Left kidney (tissue), 1 donor: ENCODE measurements at regions not wholly inside any gene's neighbourhood (a gene's known extent, or its start where the extent isn't known, plus 50 kb on each side); places are given as distances from the start of the nearest gene placed in this dataset.
"Not testable (repeated sequence)": the region's sequence is repeated elsewhere in the genome, so short reads cannot be mapped to it uniquely, and the experiment has no call there.

Source experiments
- DNase-seq: peaks from one replicate; pipeline ENCODE4 v3.0.0-alpha.2; 2013

DNA sequence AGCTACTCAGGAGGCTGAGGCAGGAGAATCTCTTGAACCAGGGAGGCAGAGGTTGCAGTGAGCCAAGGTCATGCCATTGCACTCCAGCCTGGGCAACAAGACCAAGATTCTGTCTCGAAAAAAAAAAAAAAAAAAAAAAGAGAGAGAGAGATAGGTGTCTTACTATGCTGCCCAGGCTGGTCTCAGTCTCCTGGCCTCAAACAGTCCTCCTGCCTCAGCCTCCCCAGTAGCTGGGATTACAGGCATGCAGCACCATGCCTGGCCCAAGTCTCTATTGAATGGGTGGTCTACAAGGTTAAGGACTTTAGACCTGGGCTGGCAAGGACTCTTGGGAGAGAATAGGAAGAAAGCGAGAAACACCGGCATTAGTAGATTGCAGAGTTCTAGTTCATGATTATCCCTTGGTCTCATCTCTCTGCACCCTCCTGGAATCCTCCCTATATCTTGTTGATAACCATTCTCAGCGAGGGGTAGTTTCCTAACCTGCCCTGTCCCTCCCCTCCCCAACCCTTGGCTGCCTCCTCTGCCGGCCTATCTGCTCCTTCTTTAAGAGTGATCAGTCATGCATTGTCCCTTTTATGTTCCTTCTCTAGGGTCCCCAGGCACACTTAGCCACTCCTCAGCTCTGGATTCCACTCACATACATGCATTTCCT lies 128.1 kb upstream of the MAP1LC3B2 start:
- no peak for DNase-seq

DNA sequence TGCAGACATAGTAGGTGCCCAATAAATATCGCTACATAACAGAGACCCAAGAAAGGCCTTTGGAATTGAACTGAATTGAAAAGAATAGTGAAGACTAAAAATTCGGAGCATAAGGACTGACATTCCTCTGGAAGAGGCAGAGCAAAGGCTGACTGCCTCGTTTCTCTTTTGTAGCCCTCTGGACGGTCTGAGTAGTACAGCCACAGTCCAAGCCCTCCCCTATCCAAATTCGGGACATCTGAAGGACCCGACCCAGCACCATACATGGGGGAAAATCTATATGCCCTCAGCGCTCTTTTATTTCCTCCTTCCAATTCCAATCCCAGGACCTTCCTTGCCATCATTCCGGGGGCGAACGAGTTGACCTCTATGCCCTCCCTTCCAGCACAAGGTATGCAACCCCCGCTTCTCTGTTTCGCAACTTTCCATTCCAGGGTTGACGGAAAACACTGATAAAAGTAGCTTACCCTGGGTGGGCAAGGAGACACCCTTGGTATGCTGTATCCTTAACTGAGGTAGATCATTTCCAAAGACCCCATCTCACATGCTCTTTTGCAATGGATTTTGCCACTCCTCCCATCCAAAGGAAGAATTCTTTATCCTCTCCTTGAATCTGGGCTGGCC lies 127.4 kb upstream of the MAP1LC3B2 start:
- DNase-seq = no peak

DNA sequence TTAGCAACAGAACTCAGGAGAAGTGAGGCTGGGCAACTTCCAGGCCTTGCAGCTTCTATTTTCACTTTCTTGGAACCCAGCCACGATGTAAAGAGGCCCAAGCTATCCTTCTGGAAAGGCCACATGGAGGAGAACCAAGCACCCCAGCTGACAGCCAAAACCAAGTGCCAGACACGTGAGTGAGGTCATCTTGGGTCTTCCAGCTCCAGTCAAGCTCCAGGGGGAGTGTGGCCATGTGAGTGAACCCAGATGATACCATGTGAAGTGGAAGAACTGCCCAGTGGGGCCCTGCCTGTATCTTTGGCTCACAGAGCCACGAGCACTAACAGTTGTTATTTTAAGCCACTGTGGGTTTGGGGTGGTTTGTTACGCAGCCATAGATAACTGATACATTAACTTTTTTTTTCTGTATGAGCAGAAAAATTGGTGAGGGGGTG lies 126.8 kb upstream of the MAP1LC3B2 start:
- DNase-seq = no peak

- no peak for DNase-seq
These were observed 125.9 kb upstream of the MAP1LC3B2 start for GRCh38 chr12:116433249-116433648.

- DNase-seq = peak; percentile 70
These were observed 124.8 kb upstream of the MAP1LC3B2 start for GRCh38 chr12:116434155-116435011.

GRCh38 chr12:116435984-116436383 lies 123.2 kb upstream of the MAP1LC3B2 start:
- DNase-seq = no peak

GRCh38 chr12:116436561-116437249 lies 122.5 kb upstream of the MAP1LC3B2 start:
- no peak for DNase-seq

- no peak for DNase-seq
These were observed 117.9 kb upstream of the MAP1LC3B2 start for GRCh38 chr12:116441292-116441691.

DNA sequence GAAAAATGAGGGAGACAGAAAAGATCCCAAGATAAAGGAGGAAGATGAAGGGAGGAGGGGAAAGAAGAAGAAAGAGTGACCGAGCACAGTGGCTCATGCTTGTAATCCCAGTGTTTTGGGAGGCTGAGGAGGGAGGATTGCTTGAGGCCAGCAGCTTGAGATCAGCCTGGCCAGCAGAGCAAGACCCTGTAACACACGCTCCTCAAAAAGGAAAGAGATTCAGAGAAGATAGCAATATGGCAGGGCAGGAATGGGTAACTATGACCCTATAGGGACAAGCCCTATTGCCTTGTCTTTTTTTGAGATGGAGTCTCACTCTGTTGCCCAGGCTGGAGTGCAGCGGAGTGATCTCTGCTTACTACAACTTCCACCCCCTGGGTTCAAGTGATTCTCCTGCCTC lies 116.9 kb upstream of the MAP1LC3B2 start:
- DNase-seq = no peak

GRCh38 chr12:116442946-116443345 lies 116.2 kb upstream of the MAP1LC3B2 start:
- DNase-seq = no peak

DNA sequence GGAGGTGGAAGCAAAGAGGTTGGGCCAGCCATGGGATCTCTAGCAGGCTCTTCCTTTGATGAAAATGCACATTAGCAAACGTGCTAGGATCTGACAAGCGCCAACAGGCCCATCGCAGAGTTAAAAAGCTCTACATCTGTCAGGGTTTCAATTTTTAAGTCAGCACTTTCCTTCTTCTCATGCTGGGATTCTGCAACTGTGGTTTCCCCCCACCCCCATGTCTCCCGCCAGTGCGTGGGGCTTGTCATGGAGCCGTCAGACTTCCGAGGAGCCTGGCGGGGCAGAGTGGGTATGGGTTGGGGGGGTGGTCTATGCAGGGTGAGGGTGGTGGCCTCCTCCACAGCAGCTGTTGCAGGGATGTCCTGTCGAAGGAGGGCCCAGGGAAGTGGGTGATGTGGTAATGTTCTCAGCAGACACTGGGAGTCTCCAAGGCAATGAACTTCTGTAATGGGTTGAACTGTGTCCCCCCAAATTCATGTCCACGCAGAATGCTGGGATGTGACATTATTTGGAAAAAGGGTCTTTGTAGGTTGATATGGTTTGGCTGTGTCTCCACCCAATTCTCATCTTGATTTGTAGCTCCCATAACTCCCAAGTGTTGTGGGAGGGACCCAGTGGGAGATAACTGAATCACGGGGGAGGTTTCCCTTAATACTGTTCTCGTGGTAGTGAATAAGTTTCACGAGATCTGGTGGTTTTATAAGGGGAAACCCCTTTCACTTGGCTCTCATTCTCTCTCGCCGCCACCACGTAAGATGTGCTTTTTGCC lies 115.2 kb upstream of the MAP1LC3B2 start:
- no peak for DNase-seq

- DNase-seq = no peak
These were observed 114.6 kb upstream of the MAP1LC3B2 start for GRCh38 chr12:116444590-116444943.

DNA sequence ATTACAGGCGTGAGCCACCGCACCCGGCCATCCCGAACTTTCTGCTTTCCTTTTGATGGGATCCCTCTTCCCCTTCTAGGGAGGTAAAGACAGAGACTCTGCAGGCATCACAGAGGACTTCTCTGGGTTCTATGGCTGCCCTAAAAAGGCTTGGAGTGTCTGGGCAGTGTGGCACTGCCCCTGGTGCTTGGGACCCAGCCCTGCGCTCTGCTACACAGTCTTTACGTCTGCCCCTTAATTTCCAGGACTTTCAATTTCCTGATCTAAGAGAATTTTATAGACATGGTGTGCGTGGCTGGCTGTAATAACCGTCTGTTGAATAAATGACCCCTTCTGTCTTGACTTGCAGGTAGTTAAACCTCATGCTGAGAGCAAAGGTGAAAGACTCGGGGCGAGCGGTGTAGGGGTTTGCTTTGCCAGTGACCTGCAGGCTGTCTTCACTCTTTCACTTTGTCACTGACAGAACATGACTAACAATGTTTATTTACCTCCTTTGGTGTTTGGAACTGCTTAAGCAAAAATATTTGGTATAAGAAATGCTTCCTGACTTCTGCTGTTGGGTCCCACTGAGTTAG lies 110.9 kb upstream of the MAP1LC3B2 start:
- DNase-seq = no peak

- no peak for DNase-seq
These were observed 108.7 kb upstream of the MAP1LC3B2 start for GRCh38 chr12:116450406-116450910.

- not testable (repeated sequence) for DNase-seq
These were observed 106.2 kb upstream of the MAP1LC3B2 start for GRCh38 chr12:116452975-116453374.

- DNase-seq = no peak
These were observed 105.5 kb upstream of the MAP1LC3B2 start for GRCh38 chr12:116453631-116454030.

GRCh38 chr12:116454076-116454475 lies 105.1 kb upstream of the MAP1LC3B2 start:
- no peak for DNase-seq

GRCh38 chr12:116454950-116455447 lies 104.2 kb upstream of the MAP1LC3B2 start:
- no peak for DNase-seq

DNA sequence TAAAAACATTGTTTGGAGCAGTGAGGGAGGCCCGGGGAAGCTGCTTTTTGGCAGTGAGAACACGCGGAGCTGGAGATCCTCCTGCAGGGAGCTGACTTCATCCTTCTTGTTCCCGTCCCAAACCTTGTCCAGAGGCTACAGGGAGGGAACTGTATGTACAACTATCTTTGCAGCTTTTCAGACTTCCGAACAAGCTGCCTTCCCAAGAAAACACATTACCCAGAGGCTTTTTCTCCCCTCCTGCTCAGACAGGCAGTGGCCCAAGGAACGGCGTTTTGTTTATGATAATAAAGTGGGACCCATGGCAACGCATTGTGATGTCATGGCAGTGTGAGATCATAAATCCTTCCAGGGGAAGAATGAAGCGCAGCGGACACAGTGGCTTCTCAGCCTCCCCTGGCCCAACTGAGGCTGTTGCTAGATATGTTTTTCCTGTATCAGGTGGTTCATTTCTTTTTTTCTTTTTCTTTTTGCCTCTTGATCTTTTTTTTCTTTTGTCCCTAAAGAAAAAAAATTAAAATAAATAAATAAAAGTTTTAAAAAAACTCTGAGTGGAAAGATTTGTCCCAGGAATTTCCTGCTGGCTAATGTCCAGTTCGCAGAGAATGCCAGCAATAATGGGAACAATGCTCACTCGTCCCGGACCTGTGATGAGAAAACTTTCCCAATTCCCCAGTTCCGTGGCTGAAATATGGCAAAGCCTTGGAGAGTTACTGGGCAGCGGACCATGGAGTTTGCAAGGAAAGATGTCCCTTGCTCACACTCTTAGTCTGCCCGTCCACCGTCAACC lies 103.4 kb upstream of the MAP1LC3B2 start:
- peak; percentile 94 for DNase-seq
